Activated CD4-positive, CD25-positive, alpha-beta regulatory T cell (primary cell): ENCODE measurements at regions not wholly inside any gene's neighbourhood (a gene's known extent, or its start where the extent isn't known, plus 50 kb on each side); places are given as distances from the start of the nearest gene placed in this dataset.

Experiments
- DNase-seq, 4 experiments: peaks; one replicate each; lab custom pipeline; 2025; lab: John Stamatoyannopoulos, UW

GRCh38 chr2:67658820-67659219 is 261.7 kb downstream of the ETAA1 start:
- no peak for DNase-seq

GRCh38 chr2:67660015-67660602 is 263.0 kb downstream of the ETAA1 start:
- DNase-seq, result no peak

- no peak for DNase-seq
Measured at GRCh38 chr2:67660871-67661270, 263.7 kb downstream of the ETAA1 start.

- DNase-seq, result no peak
Measured at GRCh38 chr2:67662222-67662621, 265.1 kb downstream of the ETAA1 start.

- no peak for DNase-seq
Measured at GRCh38 chr2:67663776-67664175, 266.6 kb downstream of the ETAA1 start.

- no peak for DNase-seq
Measured at GRCh38 chr2:67666386-67667053, 269.4 kb downstream of the ETAA1 start.

GRCh38 chr2:67667054-67667908 is 270.1 kb downstream of the ETAA1 start:
- DNase-seq, result no peak

GRCh38 chr2:67668538-67668937 is 271.4 kb downstream of the ETAA1 start:
- no peak for DNase-seq

- DNase-seq, result no peak
Measured at GRCh38 chr2:67669168-67669567, 272.0 kb downstream of the ETAA1 start.

GRCh38 chr2:67669766-67670165 is 272.6 kb downstream of the ETAA1 start:
- DNase-seq, result no peak

- DNase-seq, result no peak
Measured at GRCh38 chr2:67670747-67671183, 273.6 kb downstream of the ETAA1 start.

GRCh38 chr2:67671464-67672450 is 274.6 kb downstream of the ETAA1 start:
- no peak for DNase-seq

GRCh38 chr2:67674668-67675067 is 277.5 kb downstream of the ETAA1 start:
- no peak for DNase-seq

GRCh38 chr2:67684991-67685390 is 287.9 kb downstream of the ETAA1 start:
- DNase-seq, result no peak

- DNase-seq, result no peak
Measured at GRCh38 chr2:67686254-67686653, 289.1 kb downstream of the ETAA1 start.

GRCh38 chr2:67689186-67689585 is 292.1 kb downstream of the ETAA1 start:
- no peak for DNase-seq

GRCh38 chr2:67689651-67690050 is 292.5 kb downstream of the ETAA1 start:
- no peak for DNase-seq

- DNase-seq, result no peak
Measured at GRCh38 chr2:67694445-67694844, 297.3 kb downstream of the ETAA1 start.

GRCh38 chr2:67701011-67701410 is 303.9 kb downstream of the ETAA1 start:
- no peak for DNase-seq

GRCh38 chr2:67702284-67702683 is 305.2 kb downstream of the ETAA1 start:
- DNase-seq, result no peak

GRCh38 chr2:67702937-67703336 is 305.8 kb downstream of the ETAA1 start:
- no peak for DNase-seq

- DNase-seq, result no peak
Measured at GRCh38 chr2:67706082-67706481, 308.9 kb downstream of the ETAA1 start.
